Parathyroid adenoma (tissue), 2 donors: ENCODE measurements at regions not wholly inside any gene's neighbourhood (a gene's known extent, or its start where the extent isn't known, plus 50 kb on each side); places are given as distances from the start of the nearest gene placed in this dataset.

Experiments used
- H2AFZ ChIP-seq: fragments of 300-600 bp; sonication (generic); one replicate; pipeline ENCODE4 v1.7.0; 2017; ENCODE audit warnings: antibody characterized with exemption, mild to moderate bottlenecking
- H3K27ac ChIP-seq: fragments of 300-600 bp; sonication (generic); one replicate; pipeline ENCODE4 v1.7.0; 2017
- H3K27me3 ChIP-seq: fragments of 300-600 bp; sonication (generic); one replicate; pipeline ENCODE4 v1.7.0; 2017; ENCODE audit warnings: low read length; ENCODE audit not compliant: control insufficient read depth, insufficient read depth
- H3K36me3 ChIP-seq: fragments of 300-600 bp; sonication (generic); one replicate; pipeline ENCODE4 v1.7.0; 2017; ENCODE audit warnings: low read length; ENCODE audit not compliant: control insufficient read depth, insufficient read depth
- H3K4me1 ChIP-seq: fragments of 300-600 bp; sonication (generic); one replicate; pipeline ENCODE4 v1.7.0; 2017; ENCODE audit warnings: control low read depth
- H3K4me2 ChIP-seq: fragments of 300-600 bp; sonication (generic); one replicate; pipeline ENCODE4 v1.7.0; 2017; ENCODE audit warnings: low read length
- H3K4me3 ChIP-seq: fragments of 300-600 bp; sonication (generic); one replicate; pipeline ENCODE4 v1.7.0; 2017; ENCODE audit warnings: low read depth, low read length
- H3K79me2 ChIP-seq: fragments of 300-600 bp; sonication (generic); one replicate; pipeline ENCODE4 v1.7.0; 2017; ENCODE audit warnings: control low read depth
- H3K9ac ChIP-seq: fragments of 300-600 bp; sonication (generic); one replicate; pipeline ENCODE4 v1.7.0; 2017; ENCODE audit warnings: mild to moderate bottlenecking
- H3K9me3 ChIP-seq: fragments of 300-600 bp; sonication (generic); one replicate; pipeline ENCODE4 v1.7.0; 2017; ENCODE audit warnings: low read length; ENCODE audit not compliant: control insufficient read depth
- CTCF ChIP-seq: fragments of 300-600 bp; sonication (generic); IDR thresholded peaks from one replicate; pipeline ENCODE4 v1.7.0; 2017; ENCODE audit warnings: antibody characterized with exemption, mild to moderate bottlenecking
- donor health status: primary hyperparathyroidism.

GRCh38 chr14:86944434-86944833 is 1048.5 kb downstream of the GALC start:
- no peaks in the 10 kb centered on the region for H3K36me3 ChIP-seq
- no peaks in the 10 kb centered on the region for H3K27me3 ChIP-seq
- no peak overlapping the region for H2AFZ ChIP-seq
- no peak for TF ChIP-seq CTCF
- no peak overlapping the region for H3K4me2 ChIP-seq
- H3K27ac ChIP-seq, result no peak overlapping the region
- no peak overlapping the region for H3K4me3 ChIP-seq
- no peaks in the 10 kb centered on the region for H3K4me1 ChIP-seq
- H3K79me2 ChIP-seq, result no peaks in the 10 kb centered on the region
- H3K9me3 ChIP-seq, result no peaks in the 10 kb centered on the region
- no peak overlapping the region for H3K9ac ChIP-seq

- no peak for TF ChIP-seq CTCF
- Histone ChIP-seq H3K4me2 (no peak overlapping the region), H3K27me3 (no peaks in the 10 kb centered on the region), H3K9ac (no peak overlapping the region), H3K36me3 (no peaks in the 10 kb centered on the region), H3K4me1 (no peaks in the 10 kb centered on the region), H3K9me3 (no peaks in the 10 kb centered on the region), H3K27ac (no peak overlapping the region), H3K4me3 (no peak overlapping the region), H2AFZ (no peak overlapping the region), H3K79me2 (no peaks in the 10 kb centered on the region)
Measured at GRCh38 chr14:86943391-86944365, 1049.3 kb downstream of the GALC start.

- Histone ChIP-seq H3K36me3 (no peaks in the 10 kb centered on the region), H3K79me2 (no peaks in the 10 kb centered on the region), H3K4me3 (no peak overlapping the region), H3K9me3 (no peaks in the 10 kb centered on the region), H2AFZ (no peak overlapping the region), H3K9ac (no peak overlapping the region), H3K4me2 (no peak overlapping the region), H3K27me3 (no peaks in the 10 kb centered on the region), H3K4me1 (no peaks in the 10 kb centered on the region), H3K27ac (no peak overlapping the region)
- no peak for TF ChIP-seq CTCF
Measured at GRCh38 chr14:86942936-86943335, 1050.0 kb downstream of the GALC start.

- Histone ChIP-seq H3K27ac (no peak overlapping the region), H3K9me3 (no peaks in the 10 kb centered on the region), H3K27me3 (no peaks in the 10 kb centered on the region), H3K9ac (no peak overlapping the region), H3K79me2 (no peaks in the 10 kb centered on the region), H3K4me3 (no peak overlapping the region), H3K4me2 (no peak overlapping the region), H2AFZ (no peak overlapping the region), H3K36me3 (no peaks in the 10 kb centered on the region), H3K4me1 (no peaks in the 10 kb centered on the region)
- no peak for TF ChIP-seq CTCF
Measured at GRCh38 chr14:86940106-86940505, 1052.9 kb downstream of the GALC start.

GRCh38 chr14:86938320-86938719 is 1054.7 kb downstream of the GALC start:
- Histone ChIP-seq H3K4me1 (no peaks in the 10 kb centered on the region), H3K4me3 (no peak overlapping the region), H3K4me2 (no peak overlapping the region), H2AFZ (no peak overlapping the region), H3K36me3 (no peaks in the 10 kb centered on the region), H3K27ac (no peak overlapping the region), H3K9me3 (no peaks in the 10 kb centered on the region), H3K9ac (no peak overlapping the region), H3K27me3 (no peaks in the 10 kb centered on the region), H3K79me2 (no peaks in the 10 kb centered on the region)
- TF ChIP-seq CTCF, result no peak
